ENCODE measurements at regions not wholly inside any gene's neighbourhood (a gene's known extent, or its start where the extent isn't known, plus 50 kb on each side); places are given as distances from the start of the nearest gene placed in this dataset.

- no peaks in the 10 kb centered on the region for H3K27me3 ChIP-seq (ENCODE audit: control insufficient read depth in 3 of 3, insufficient read depth in 3 of 3, low read length in 2 of 3)
- no peak overlapping the region for H3K4me3 ChIP-seq
- peaks cover 0 to 6% (median 0%) of the 10 kb centered on the region in 5 donors for H3K4me1 ChIP-seq (ENCODE audit: control insufficient read depth in 5 of 5, insufficient read depth in 5 of 5, low read length in 5 of 5)
- no peak for TF ChIP-seq CTCF (IDR thresholded peaks at IDR 0.05; ENCODE audit: control extremely low read depth, extremely low read depth)
- H3K9me3 ChIP-seq (ENCODE audit: control insufficient read depth in 4 of 4, insufficient read depth in 3 of 4, low read length in 3 of 4), result no peaks in the 10 kb centered on the region
- DNase-seq, result peak; percentile 12 to 20 (median 17)
- WGBS, 2 donors, result 49 to 51% methylated on average over 2 of the region's 2 CpGs
- no peak overlapping the region for H3K9ac ChIP-seq (ENCODE audit: insufficient read depth in 1 of 2, low read length in 2 of 2)
- no peak for ATAC-seq (ENCODE audit: insufficient read depth, low FRiP score)
- H3K27ac ChIP-seq (ENCODE audit: low read depth in 1 of 2, low read length in 1 of 2), result no peak overlapping the region
- no peaks in the 10 kb centered on the region for H3K36me3 ChIP-seq (ENCODE audit: control insufficient read depth in 4 of 4, insufficient read depth in 4 of 4, low read length in 4 of 4)
Measured at GRCh38 chr4:153850533-153851280, 61.8 kb upstream of the SFRP2 start.

- no peak overlapping the region for H3K9ac ChIP-seq (ENCODE audit: insufficient read depth in 1 of 2, low read length in 2 of 2)
- H3K9me3 ChIP-seq (ENCODE audit: control insufficient read depth in 4 of 4, insufficient read depth in 3 of 4, low read length in 3 of 4), result no peaks in the 10 kb centered on the region
- H3K4me1 ChIP-seq (ENCODE audit: control insufficient read depth in 5 of 5, insufficient read depth in 5 of 5, low read length in 5 of 5), result no peaks in the 10 kb centered on the region
- no peak for TF ChIP-seq CTCF (IDR thresholded peaks at IDR 0.05; ENCODE audit: control extremely low read depth, extremely low read depth)
- no peaks in the 10 kb centered on the region for H3K36me3 ChIP-seq (ENCODE audit: control insufficient read depth in 4 of 4, insufficient read depth in 4 of 4, low read length in 4 of 4)
- no peak overlapping the region for H3K4me3 ChIP-seq
- ATAC-seq (ENCODE audit: insufficient read depth, low FRiP score) (no peak), DNase-seq (no peak)
- WGBS, 2 donors, result 50 to 73% methylated on average over 3 of the region's 3 CpGs
- no peaks in the 10 kb centered on the region for H3K27me3 ChIP-seq (ENCODE audit: control insufficient read depth in 3 of 3, insufficient read depth in 3 of 3, low read length in 2 of 3)
- no peak overlapping the region for H3K27ac ChIP-seq (ENCODE audit: low read depth in 1 of 2, low read length in 1 of 2)
Measured at GRCh38 chr4:153844144-153844543, 55.3 kb upstream of the SFRP2 start.
